ENCODE measurements at regions not wholly inside any gene's neighbourhood (a gene's known extent, or its start where the extent isn't known, plus 50 kb on each side); places are given as distances from the start of the nearest gene placed in this dataset.
"Not testable (repeated sequence)": the region's sequence is repeated elsewhere in the genome, so short reads cannot be mapped to it uniquely, and the experiment has no call there.

GRCh38 chr11:129698212-129698611, 117.4 kb upstream of the TMEM45B start:
- no peak for DNase-seq (ENCODE audit: low read depth)

DNA sequence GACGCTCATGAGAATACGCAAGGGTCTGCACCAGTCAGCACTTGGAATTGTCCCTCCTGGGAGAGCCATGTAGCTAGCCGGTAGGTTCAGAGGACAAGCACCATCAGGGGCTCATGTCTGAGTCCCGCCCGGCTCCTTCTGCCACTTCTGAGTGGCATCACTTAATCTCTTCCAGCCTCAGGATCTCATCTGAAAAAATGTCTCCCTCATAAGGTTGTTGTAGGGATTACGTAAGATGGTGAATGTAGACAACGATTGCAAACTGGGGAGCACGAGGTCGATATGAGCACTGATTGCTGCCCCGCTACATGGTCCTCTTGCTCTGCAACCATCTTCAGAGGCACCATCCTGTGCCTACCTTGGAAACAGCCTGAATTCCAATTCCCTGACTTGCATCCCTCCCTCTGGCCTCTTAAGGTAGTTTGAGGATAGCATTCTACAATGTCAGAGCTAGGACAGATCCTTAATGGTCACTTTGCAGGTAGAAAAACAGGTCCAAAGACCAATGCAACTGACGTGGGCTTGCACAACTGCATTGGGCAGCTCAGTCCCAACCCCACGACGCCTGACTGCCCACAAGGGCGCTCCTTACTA, 115.8 kb upstream of the TMEM45B start:
- DNase-seq (ENCODE audit: low read depth), result no peak

GRCh38 chr11:129700701-129701100, 114.9 kb upstream of the TMEM45B start:
- DNase-seq (ENCODE audit: low read depth), result no peak

DNA sequence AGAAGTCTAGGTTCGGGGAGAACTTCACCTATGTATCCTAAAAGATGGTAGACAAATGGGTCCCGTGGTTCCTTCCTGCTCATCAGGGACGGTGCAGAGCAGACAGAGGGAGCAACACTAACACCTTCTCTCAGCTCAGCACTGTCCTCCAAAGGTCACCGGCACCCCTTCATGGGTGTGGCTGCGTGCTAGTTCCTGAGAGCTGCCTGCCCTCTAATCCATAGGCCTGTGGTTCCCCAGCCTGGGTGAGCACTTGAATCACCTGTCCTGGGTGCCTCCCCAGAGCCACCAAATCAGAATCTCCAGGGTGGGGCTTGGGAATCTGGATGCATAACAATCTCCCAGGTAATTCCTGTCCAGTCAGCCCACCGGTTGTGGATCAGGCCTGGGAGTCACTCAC, 113.9 kb upstream of the TMEM45B start:
- no peak for DNase-seq (ENCODE audit: low read depth)

DNA sequence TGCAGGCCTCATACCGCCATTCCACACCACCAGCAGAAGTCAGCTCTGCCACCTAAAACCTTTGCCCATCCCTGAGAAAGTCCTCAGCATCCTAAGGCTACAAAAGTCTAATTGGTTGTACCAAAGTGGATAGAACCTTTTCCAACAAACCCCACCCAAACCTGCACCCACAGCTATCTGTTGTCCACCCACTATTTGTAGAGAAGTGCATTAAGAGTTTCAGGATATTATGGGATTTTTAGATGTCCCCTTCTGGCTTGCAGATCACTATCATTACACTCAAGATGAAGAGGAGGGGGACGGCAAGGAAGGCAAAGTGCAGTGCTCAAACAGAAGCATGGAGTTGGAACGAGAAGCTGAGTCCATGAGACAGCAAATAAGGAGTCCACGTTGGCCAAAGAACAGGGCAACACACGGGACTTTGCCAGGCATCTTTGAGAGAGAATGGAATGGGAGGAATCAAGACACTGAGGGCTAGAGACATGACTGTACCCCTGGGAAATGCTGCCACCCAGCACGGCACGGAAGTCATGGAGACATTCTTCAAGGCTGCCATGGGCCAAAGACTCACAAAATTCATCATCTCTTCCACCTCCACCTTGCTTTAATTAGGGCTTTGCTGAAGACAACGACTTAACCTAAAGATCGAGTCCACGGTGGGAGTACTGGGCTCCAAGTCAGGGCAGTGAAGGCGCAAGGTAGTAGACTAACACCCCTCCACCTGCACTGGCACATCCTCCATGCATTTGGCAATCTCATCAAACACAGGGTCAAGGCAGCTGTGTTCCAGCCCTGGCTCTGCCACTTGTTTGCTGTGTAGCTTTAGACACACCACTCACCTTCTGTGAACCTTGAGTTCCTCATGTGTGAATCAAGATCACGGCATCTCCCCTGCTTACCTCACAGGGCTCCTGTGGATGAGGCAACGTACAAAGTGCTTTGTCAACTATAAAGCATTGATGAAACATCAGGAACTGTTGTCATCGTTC, 112.9 kb upstream of the TMEM45B start:
- no peak for DNase-seq (ENCODE audit: low read depth)

GRCh38 chr11:129703846-129704245, 111.8 kb upstream of the TMEM45B start:
- peak; percentile 13 for DNase-seq (ENCODE audit: low read depth)

GRCh38 chr11:129704831-129705230, 110.8 kb upstream of the TMEM45B start:
- no peak for DNase-seq (ENCODE audit: low read depth)

- no peak for DNase-seq (ENCODE audit: low read depth)
These were observed 110.3 kb upstream of the TMEM45B start for GRCh38 chr11:129705341-129705740.

- no peak for DNase-seq (ENCODE audit: low read depth)
These were observed 109.7 kb upstream of the TMEM45B start for GRCh38 chr11:129705933-129706332.

- DNase-seq (ENCODE audit: low read depth), result no peak
These were observed 105.7 kb upstream of the TMEM45B start for GRCh38 chr11:129709801-129710398.

DNA sequence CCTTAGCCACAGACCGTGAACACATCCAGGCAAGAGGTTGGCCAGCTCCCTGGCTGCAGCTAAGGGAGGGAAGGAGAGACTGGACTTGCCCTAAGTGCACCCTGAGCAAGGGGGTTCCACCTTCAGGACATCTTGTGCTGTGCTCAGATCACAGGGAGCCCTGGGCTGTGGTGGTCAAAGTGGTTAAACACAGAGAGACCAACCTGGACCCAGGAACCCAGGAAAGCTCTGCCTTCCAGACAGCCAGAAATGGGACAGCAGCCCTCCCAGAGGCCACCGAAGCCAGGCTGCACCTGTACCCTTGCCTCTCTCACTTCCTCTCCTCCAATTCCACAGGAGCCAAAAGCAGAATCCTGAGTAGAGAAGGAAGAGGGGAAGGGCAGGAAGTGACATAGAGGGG, 105.2 kb upstream of the TMEM45B start:
- DNase-seq (ENCODE audit: low read depth), result no peak

DNA sequence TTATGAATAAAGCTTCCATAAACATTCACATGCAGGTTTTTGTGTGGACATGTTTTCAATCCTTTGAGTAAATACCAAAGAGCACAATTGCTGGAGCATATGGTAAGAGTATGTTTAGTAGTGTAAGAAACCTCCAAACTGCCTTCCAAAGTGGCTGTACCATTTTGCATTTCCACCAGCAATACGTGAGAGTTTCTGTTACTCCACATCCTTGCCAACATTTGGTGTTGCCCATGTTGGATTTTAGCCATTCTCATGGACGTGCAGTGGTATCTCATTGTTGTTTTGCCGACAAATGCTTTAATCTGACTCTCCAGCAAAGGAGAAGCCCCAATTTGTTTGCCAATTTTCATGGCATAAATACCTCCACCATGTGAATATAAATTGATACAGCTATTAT, 103.9 kb upstream of the TMEM45B start:
- DNase-seq (ENCODE audit: low read depth), result no peak

- DNase-seq (ENCODE audit: low read depth), result not testable (repeated sequence)
These were observed 103.0 kb upstream of the TMEM45B start for GRCh38 chr11:129712486-129713240.

DNA sequence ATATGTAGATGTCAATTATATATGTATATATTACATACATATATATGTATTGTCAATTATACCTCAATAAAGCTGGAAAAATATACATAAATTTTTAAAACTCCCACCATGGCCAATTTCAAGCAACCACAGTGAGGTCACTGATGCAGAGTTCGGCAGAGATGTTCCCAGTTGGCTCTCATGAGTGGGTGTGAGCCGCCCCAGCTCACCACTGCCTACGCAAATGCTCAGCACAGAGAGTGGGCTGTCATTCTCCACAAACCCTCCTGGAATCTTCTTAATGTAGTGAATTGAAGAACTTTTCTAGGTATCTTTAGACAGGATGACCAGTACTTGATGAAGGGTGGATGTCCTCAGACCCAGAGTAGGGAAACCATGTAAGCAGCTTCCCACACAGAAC, 96.6 kb upstream of the TMEM45B start:
- DNase-seq (ENCODE audit: low read depth), result no peak

GRCh38 chr11:129720156-129720555, 95.5 kb upstream of the TMEM45B start:
- DNase-seq (ENCODE audit: low read depth), result no peak

DNA sequence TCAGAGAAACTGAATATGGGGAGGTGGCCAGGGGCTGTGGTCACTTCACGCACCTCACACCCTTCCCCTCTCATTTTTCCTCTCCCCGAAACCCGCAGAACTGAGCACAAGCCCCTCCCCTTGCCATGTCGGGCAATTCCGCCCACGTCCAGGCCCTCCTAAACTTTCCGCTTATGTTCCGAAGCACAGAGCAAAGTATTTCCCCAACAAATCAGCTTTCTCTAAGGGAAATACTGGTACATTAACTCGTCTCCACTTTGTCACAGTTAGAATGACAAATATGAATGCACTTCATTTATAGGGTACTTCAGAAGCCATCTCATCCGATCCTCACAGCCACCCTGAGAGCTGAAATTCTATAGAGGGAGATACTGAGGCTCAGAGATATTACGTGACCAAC, 94.7 kb upstream of the TMEM45B start:
- DNase-seq (ENCODE audit: low read depth), result no peak

DNA sequence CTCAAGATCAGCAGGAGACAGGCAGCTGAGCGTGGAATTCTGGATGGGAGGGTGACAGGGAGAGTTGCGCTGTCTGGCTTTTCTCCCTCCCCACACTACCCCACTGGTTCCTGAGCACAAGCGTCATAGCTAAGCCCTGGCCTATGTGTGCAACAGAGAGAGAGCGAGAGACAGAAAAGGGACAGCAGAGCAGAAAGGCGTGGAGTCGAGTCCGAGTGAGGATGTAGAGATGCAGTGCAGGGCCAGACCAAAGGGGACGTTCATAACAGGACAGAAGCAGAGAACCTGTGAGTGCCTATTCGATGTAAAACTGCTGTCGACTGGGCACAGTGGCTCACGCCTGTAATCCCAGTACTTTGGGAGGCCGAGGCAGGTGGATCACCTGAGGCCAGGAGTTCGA, 94.0 kb upstream of the TMEM45B start:
- DNase-seq (ENCODE audit: low read depth), result no peak

DNA sequence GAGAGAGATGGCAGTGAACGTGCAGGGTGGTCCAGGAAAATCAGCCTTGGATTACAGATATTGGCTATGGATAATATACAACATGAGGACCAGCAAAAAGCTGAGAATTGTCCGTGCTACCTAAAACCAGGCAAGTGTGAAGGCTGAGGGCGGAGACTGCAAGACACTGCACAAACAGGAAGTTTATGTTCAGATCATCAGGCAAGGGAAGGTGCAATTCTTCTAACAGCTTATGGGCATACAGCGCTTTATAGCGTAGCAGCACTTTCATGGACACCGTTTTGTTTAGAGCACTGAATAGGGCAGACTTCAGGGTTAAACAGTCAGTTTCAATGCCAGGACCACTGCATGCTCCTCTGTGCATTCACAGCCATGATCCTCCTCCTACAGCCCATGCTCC, 93.1 kb upstream of the TMEM45B start:
- DNase-seq (ENCODE audit: low read depth), result no peak

DNA sequence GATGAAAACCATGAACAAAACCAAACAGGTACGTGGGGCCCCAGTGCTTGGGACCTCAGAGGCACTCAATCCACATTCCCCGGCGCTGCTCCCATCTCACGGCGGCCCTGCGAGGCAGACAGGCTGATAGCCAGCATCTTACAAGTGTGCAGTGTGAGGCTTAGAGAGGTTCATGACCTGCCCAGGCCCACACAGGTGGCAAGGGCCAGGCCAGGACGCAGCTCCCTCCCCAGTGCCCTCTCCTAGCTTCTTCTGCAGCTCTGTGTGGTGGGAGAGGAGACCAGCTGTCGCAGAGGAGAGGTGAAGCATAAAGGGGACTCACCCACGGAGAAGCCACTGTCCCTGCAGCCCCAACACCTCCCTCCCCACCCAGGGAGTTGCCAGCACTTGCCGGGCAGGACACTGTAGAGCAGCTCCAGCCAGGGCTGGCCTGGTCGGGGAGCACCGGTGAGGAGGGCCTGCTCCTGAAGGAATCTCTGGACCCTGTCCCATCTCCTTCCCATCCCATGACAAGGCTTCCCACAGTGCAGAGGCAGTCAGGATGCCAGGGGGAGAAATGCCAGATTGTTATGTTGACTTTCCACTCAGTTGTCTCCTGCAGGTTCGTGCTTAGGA, 92.4 kb upstream of the TMEM45B start:
- no peak for DNase-seq (ENCODE audit: low read depth)

GRCh38 chr11:129723761-129724162, 91.9 kb upstream of the TMEM45B start:
- DNase-seq (ENCODE audit: low read depth), result no peak

GRCh38 chr11:129724866-129725265, 90.8 kb upstream of the TMEM45B start:
- no peak for DNase-seq (ENCODE audit: low read depth)

GRCh38 chr11:129726179-129726578, 89.5 kb upstream of the TMEM45B start:
- no peak for DNase-seq (ENCODE audit: low read depth)

Measured in RPMI7951 (cell line).